ENCODE measurements at regions not wholly inside any gene's neighbourhood (a gene's known extent, or its start where the extent isn't known, plus 50 kb on each side); places are given as distances from the start of the nearest gene placed in this dataset.

DNA sequence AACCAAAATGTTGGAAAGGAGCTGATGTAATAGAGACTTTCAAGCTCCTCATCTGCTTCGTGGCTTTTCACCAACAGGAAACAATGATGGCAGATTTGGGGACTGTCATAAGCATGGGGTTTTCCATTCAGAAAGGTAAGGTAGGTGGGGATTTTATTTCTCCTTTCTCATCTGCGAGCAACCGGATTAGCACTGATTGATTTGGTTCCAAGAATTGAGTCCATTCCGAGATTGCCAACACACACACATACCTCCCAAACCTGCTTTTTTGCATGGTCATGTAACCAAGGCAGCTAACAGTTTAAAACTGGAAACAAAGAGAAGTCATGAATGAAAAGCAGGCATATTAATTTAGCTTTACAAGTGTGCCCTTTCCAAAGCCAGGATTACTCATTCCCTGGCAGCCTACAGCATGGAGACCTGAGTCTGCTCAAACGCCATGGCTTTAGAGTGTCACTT lies 63.0 kb upstream of the LNX1 start:
- Histone ChIP-seq H3K36me3 (ENCODE audit: insufficient read depth, low read length, poor library complexity, severe bottlenecking) (no peaks in the 10 kb centered on the region), H3K4me3 (ENCODE audit: low read depth, low read length, poor library complexity, severe bottlenecking) (no peak overlapping the region), H3K9me3 (ENCODE audit: low read depth, low read length, poor library complexity, severe bottlenecking) (no peaks in the 10 kb centered on the region), H3K27ac (ENCODE audit: low read depth, low read length, poor library complexity, severe bottlenecking) (no peak overlapping the region), H3K27me3 (replicated peaks; ENCODE audit: insufficient read depth, low read depth, low read length, poor library complexity) (no peaks in the 10 kb centered on the region), H3K4me1 (ENCODE audit: insufficient read depth, low read length, poor library complexity, severe bottlenecking) (no peaks in the 10 kb centered on the region)
- CTCF ChIA-PET: no interaction called here
- no TSS peak for BruUV-seq (replicated peaks)
- POLR2A ChIA-PET (ENCODE audit: low non-redundant PET): no interaction called here
- no peak for TF ChIP-seq EZH2 (IDR thresholded peaks at IDR 0.05; ENCODE audit: borderline replicate concordance, low read depth, low read length, poor library complexity, severe bottlenecking)
- TF ChIP-seq, protein P1, sequence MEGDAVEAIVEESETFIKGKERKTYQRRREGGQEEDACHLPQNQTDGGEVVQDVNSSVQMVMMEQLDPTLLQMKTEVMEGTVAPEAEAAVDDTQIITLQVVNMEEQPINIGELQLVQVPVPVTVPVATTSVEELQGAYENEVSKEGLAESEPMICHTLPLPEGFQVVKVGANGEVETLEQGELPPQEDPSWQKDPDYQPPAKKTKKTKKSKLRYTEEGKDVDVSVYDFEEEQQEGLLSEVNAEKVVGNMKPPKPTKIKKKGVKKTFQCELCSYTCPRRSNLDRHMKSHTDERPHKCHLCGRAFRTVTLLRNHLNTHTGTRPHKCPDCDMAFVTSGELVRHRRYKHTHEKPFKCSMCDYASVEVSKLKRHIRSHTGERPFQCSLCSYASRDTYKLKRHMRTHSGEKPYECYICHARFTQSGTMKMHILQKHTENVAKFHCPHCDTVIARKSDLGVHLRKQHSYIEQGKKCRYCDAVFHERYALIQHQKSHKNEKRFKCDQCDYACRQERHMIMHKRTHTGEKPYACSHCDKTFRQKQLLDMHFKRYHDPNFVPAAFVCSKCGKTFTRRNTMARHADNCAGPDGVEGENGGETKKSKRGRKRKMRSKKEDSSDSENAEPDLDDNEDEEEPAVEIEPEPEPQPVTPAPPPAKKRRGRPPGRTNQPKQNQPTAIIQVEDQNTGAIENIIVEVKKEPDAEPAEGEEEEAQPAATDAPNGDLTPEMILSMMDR (conservative IDR thresholded peaks at IDR 0.05; ENCODE audit: low read depth, low read length): no peak
- intact Hi-C loops (cut with micrococcal nuclease; ENCODE audit: unreplicated experiment): no loop called here
- DNase-seq (ENCODE audit: low spot score): no peak

DNA sequence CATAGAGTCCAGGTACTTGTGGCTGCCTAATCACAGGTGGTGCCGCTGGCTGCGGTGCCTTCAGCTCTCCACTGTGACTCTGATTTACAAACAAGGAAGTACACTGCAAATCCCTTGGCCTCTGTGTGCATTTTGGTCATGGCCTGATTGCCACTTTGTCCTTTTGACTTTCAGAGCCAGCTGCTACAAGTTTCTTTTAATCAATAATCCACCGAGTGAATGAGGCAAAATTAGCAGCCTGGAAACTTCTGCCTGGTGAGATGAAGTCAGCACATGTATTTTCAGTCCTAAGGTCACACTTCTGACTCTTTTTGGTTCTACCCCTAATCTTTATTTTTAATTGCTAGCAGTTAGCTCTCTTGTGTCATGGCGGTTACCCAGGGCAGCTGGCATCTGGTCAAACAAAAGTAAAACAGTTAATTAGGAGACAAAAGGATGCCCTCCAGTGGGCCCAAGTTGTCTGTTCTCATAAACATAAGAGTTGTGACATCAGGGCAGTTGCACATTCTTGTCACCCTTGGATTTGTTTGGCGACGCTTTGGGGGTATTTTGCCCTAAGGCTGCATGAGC lies 62.3 kb upstream of the LNX1 start:
- no peak for DNase-seq (ENCODE audit: low spot score)
- TF ChIP-seq, protein P1 (conservative IDR thresholded peaks at IDR 0.05; ENCODE audit: low read depth, low read length): no peak
- TF ChIP-seq EZH2 (IDR thresholded peaks at IDR 0.05; ENCODE audit: borderline replicate concordance, low read depth, low read length, poor library complexity, severe bottlenecking): no peak
- Histone ChIP-seq H3K4me3 (ENCODE audit: low read depth, low read length, poor library complexity, severe bottlenecking) (no peak overlapping the region), H3K9me3 (ENCODE audit: low read depth, low read length, poor library complexity, severe bottlenecking) (no peaks in the 10 kb centered on the region), H3K4me1 (ENCODE audit: insufficient read depth, low read length, poor library complexity, severe bottlenecking) (no peaks in the 10 kb centered on the region), H3K27me3 (replicated peaks; ENCODE audit: insufficient read depth, low read depth, low read length, poor library complexity) (no peaks in the 10 kb centered on the region), H3K27ac (ENCODE audit: low read depth, low read length, poor library complexity, severe bottlenecking) (no peak overlapping the region), H3K36me3 (ENCODE audit: insufficient read depth, low read length, poor library complexity, severe bottlenecking) (no peaks in the 10 kb centered on the region)
- POLR2A ChIA-PET (ENCODE audit: low non-redundant PET): no interaction called here
- no TSS peak for BruUV-seq (replicated peaks)
- CTCF ChIA-PET: no interaction called here
- intact Hi-C loops (cut with micrococcal nuclease; ENCODE audit: unreplicated experiment): no loop called here

DNA sequence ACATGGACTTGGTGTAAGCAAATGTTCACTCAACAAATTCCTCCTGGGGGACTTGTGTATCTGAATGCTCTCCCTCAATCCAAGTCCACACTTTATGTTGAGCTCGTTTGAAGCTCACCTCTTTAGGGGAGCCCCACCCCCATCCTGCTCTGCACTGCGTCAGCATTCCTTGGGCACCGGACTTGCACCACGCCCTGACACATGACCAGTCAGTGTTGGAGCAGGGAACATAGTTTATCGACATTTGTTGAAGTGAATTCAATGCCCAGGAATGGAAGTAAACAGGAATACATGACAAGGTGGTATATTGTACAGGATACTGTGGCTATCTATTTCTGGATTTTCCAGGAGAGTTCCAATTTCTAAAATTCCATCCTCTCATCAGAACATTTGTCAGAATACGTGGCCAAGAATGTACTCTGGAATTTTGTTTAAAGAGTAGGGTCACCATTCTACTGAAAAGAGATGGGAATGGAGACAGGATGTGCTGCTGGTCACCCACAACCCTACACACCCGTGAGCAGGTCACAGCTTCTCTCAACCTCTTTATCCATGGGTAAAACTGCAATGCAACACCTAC lies 60.0 kb upstream of the LNX1 start:
- no peak for DNase-seq (ENCODE audit: low spot score)
- H3K9me3 ChIP-seq (ENCODE audit: low read depth, low read length, poor library complexity, severe bottlenecking): no peaks in the 10 kb centered on the region
- H3K27me3 ChIP-seq (replicated peaks; ENCODE audit: insufficient read depth, low read depth, low read length, poor library complexity): no peaks in the 10 kb centered on the region
- ChIA-PET POLR2A (ENCODE audit: low non-redundant PET) (no interaction called here), CTCF (no interaction called here)
- H3K36me3 ChIP-seq (ENCODE audit: insufficient read depth, low read length, poor library complexity, severe bottlenecking): no peaks in the 10 kb centered on the region
- no peak overlapping the region for H3K27ac ChIP-seq (ENCODE audit: low read depth, low read length, poor library complexity, severe bottlenecking)
- intact Hi-C loops (cut with micrococcal nuclease; ENCODE audit: unreplicated experiment): no loop called here
- no peaks in the 10 kb centered on the region for H3K4me1 ChIP-seq (ENCODE audit: insufficient read depth, low read length, poor library complexity, severe bottlenecking)
- BruUV-seq (replicated peaks): no TSS peak
- no peak for TF ChIP-seq EZH2 (IDR thresholded peaks at IDR 0.05; ENCODE audit: borderline replicate concordance, low read depth, low read length, poor library complexity, severe bottlenecking)
- TF ChIP-seq, protein P1 (conservative IDR thresholded peaks at IDR 0.05; ENCODE audit: low read depth, low read length): no peak
- no peak overlapping the region for H3K4me3 ChIP-seq (ENCODE audit: low read depth, low read length, poor library complexity, severe bottlenecking)
